Vagina (tissue), 2 donors: ENCODE measurements at regions not wholly inside any gene's neighbourhood (a gene's known extent, or its start where the extent isn't known, plus 50 kb on each side); places are given as distances from the start of the nearest gene placed in this dataset.

ENCODE experiments used
- CTCF ChIP-seq, 3 experiments: fragments of 450-650 bp in 2 of 3; fragments of 200-600 bp in 1 of 3; sonication (generic) in 1 of 3; IDR thresholded peaks; one replicate each; pipeline ENCODE4 v1.5.1; 2017 to 2019; ENCODE audit warnings: antibody characterized with exemption in 3 of 3, mild to moderate bottlenecking in 2 of 3, moderate library complexity in 2 of 3
- POLR2A ChIP-seq, 2 donors: fragments of 450-650 bp; IDR thresholded peaks; one replicate each; pipeline ENCODE4 v1.6.1; 2017; ENCODE audit warnings: antibody characterized with exemption in 2 of 2, mild to moderate bottlenecking in 2 of 2, moderate library complexity in 2 of 2

- no peak for TF ChIP-seq POLR2A (IDR thresholded peaks at IDR 0.05)
- no peak for TF ChIP-seq CTCF (IDR thresholded peaks at IDR 0.05)
Observed at GRCh38 chr12:93279565-93280412, 97.9 kb upstream of the NUDT4 start.
